Adrenal gland (tissue), 5 donors: ENCODE measurements at regions not wholly inside any gene's neighbourhood (a gene's known extent, or its start where the extent isn't known, plus 50 kb on each side); places are given as distances from the start of the nearest gene placed in this dataset.

ENCODE experiments used
- POLR2A ChIP-seq, 2 donors: fragments of 450-650 bp; IDR thresholded peaks; one replicate each; pipeline ENCODE4 v1.6.1; 2017; ENCODE audit warnings: antibody characterized with exemption in 2 of 2, mild to moderate bottlenecking in 2 of 2, moderate library complexity in 1 of 2
- TF ChIP-seq, protein P1 (sequence below), 6 experiments: fragments of 450-650 bp in 4 of 6; fragments of 200-600 bp in 2 of 6; sonication (generic) in 1 of 6; IDR thresholded peaks; 1 replicate in 5 of 6; 2 replicates in 1 of 6; pipeline versions ENCODE4 v1.5.1 to v1.8.0; 2016 to 2021; ENCODE audit warnings: antibody characterized with exemption in 6 of 6, mild to moderate bottlenecking in 2 of 6, moderate library complexity in 1 of 6
- donor health status: DM: no; HTN: no; CAD: no.

DNA sequence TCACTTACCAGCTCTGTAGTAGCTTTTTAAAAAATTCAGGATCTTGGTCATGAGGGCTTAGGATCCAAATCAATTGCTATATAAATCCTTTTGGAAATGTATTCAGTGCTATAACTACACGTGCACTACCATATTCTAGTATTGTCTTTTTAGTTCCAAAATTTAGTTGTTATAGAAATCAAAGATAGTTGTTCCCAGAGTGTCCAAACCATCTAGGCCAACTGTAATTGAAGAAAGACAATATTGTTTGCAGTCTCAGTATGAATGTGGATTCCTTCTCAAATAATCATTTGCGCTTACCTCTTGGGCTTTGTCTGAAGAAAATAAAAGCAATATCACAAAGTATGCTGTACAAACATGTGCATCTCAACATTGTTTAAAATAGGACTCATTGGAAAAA is 184.1 kb upstream of the EDNRB start:
- TF ChIP-seq, protein P1, sequence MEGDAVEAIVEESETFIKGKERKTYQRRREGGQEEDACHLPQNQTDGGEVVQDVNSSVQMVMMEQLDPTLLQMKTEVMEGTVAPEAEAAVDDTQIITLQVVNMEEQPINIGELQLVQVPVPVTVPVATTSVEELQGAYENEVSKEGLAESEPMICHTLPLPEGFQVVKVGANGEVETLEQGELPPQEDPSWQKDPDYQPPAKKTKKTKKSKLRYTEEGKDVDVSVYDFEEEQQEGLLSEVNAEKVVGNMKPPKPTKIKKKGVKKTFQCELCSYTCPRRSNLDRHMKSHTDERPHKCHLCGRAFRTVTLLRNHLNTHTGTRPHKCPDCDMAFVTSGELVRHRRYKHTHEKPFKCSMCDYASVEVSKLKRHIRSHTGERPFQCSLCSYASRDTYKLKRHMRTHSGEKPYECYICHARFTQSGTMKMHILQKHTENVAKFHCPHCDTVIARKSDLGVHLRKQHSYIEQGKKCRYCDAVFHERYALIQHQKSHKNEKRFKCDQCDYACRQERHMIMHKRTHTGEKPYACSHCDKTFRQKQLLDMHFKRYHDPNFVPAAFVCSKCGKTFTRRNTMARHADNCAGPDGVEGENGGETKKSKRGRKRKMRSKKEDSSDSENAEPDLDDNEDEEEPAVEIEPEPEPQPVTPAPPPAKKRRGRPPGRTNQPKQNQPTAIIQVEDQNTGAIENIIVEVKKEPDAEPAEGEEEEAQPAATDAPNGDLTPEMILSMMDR (IDR thresholded peaks at IDR 0.05), result no peak
- TF ChIP-seq POLR2A (IDR thresholded peaks at IDR 0.05), result no peak
